Smooth muscle cell (in vitro differentiated cells): ENCODE measurements at regions not wholly inside any gene's neighbourhood (a gene's known extent, or its start where the extent isn't known, plus 50 kb on each side); places are given as distances from the start of the nearest gene placed in this dataset.

Experiments
- DNase-seq: peaks from one replicate; lab custom pipeline; 2025; ENCODE audit not compliant: unreplicated experiment; lab: John Stamatoyannopoulos, UW
- H2AFZ ChIP-seq: fragments of 200-600 bp; sonication (generic); 2 replicates; pipeline ENCODE4 v1.6.0; 2016; ENCODE audit warnings: antibody characterized with exemption, low read depth, mild to moderate bottlenecking
- H3F3A ChIP-seq: fragments of 200-600 bp; sonication (generic); 2 replicates; pipeline ENCODE4 v1.6.0; 2017; ENCODE audit warnings: antibody characterized with exemption, low read depth
- H3K27ac ChIP-seq: fragments of 200-600 bp; sonication (generic); 2 replicates; pipeline ENCODE4 v1.5.1; 2016; ENCODE audit warnings: low read depth, mild to moderate bottlenecking
- H3K27me3 ChIP-seq: fragments of 200-600 bp; sonication (generic); 2 replicates; pipeline ENCODE4 v1.6.1; 2016; ENCODE audit warnings: low read depth, mild to moderate bottlenecking
- H3K36me3 ChIP-seq: fragments of 200-600 bp; sonication (generic); 2 replicates; pipeline ENCODE4 v1.5.1; 2016; ENCODE audit warnings: low read depth
- H3K4me1 ChIP-seq: fragments of 200-600 bp; sonication (generic); 2 replicates; pipeline ENCODE4 v1.5.1; 2016; ENCODE audit warnings: low read depth
- H3K4me2 ChIP-seq: fragments of 200-600 bp; sonication (generic); 2 replicates; pipeline ENCODE4 v1.6.0; 2016; ENCODE audit warnings: mild to moderate bottlenecking
- H3K4me3 ChIP-seq: fragments of 200-600 bp; sonication (generic); 2 replicates; pipeline ENCODE4 v1.5.1; 2016; ENCODE audit warnings: mild to moderate bottlenecking
- H3K79me2 ChIP-seq: fragments of 200-600 bp; sonication (generic); 2 replicates; pipeline ENCODE4 v1.6.0; 2016; ENCODE audit warnings: low read depth, mild to moderate bottlenecking
- H3K9ac ChIP-seq: fragments of 200-600 bp; sonication (generic); 2 replicates; pipeline ENCODE4 v1.6.0; 2016; ENCODE audit warnings: low read depth
- H3K9me3 ChIP-seq: fragments of 200-600 bp; sonication (generic); replicated peaks from 2 replicates; pipeline ENCODE4 v1.5.1; 2016; ENCODE audit warnings: low read depth
- H4K20me1 ChIP-seq: fragments of 200-600 bp; sonication (generic); 2 replicates; pipeline ENCODE4 v1.6.0; 2016; ENCODE audit warnings: low read depth
- WGBS: methylation state at CpG from one replicate; pipeline ENCODE4 v1.1.7; 2016; ENCODE audit warnings: low lambda C conversion rate; 5-methylcytosine and 5-hydroxymethylcytosine counted together
- TF ChIP-seq, protein P1 (sequence below): fragments of 200-600 bp; sonication (generic); IDR thresholded peaks from 2 replicates; pipeline ENCODE4 v1.5.1; 2017; ENCODE audit warnings: borderline replicate concordance, mild to moderate bottlenecking, antibody characterized with exemption; ENCODE audit not compliant: insufficient read depth, poor library complexity, severe bottlenecking

DNA sequence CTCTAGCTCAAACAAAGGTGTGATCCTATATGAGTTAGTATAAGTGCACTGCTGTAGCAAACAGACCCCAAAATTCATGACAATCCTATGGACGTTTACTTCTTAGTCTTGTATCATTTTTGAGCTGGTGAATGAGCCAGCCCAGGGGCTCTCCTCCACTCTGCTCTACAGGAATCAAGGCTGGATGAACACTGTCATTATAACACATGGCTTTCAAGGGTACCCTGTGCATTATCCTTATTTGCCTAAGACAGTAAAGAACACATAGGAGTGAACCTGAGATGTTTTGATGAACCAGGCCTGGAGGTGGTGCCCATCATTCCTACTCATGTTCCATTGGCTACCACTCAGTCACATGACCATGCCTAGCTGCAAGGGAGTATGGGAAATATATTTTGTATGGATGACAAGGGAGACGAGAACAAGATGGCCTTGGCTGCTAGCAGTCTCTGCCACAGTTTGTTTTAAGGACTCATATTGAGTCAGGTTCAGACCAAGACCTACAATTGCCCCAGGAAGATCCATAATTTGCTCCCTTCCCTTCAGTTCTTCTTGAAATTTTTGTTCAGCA, 107.4 kb upstream of the HES1 start:
- Histone ChIP-seq H2AFZ (no peak overlapping the region), H3K27me3 (no peaks in the 10 kb centered on the region), H4K20me1 (no peaks in the 10 kb centered on the region), H3K79me2 (no peaks in the 10 kb centered on the region), H3F3A (no peaks in the 10 kb centered on the region), H3K27ac (no peak overlapping the region), H3K4me2 (no peak overlapping the region), H3K36me3 (no peaks in the 10 kb centered on the region), H3K4me3 (no peak overlapping the region), H3K9ac (no peak overlapping the region), H3K4me1 (peaks cover 23% of the 10 kb centered on the region), H3K9me3 (no peaks in the 10 kb centered on the region)
- no peak for DNase-seq
- TF ChIP-seq, protein P1, sequence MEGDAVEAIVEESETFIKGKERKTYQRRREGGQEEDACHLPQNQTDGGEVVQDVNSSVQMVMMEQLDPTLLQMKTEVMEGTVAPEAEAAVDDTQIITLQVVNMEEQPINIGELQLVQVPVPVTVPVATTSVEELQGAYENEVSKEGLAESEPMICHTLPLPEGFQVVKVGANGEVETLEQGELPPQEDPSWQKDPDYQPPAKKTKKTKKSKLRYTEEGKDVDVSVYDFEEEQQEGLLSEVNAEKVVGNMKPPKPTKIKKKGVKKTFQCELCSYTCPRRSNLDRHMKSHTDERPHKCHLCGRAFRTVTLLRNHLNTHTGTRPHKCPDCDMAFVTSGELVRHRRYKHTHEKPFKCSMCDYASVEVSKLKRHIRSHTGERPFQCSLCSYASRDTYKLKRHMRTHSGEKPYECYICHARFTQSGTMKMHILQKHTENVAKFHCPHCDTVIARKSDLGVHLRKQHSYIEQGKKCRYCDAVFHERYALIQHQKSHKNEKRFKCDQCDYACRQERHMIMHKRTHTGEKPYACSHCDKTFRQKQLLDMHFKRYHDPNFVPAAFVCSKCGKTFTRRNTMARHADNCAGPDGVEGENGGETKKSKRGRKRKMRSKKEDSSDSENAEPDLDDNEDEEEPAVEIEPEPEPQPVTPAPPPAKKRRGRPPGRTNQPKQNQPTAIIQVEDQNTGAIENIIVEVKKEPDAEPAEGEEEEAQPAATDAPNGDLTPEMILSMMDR, result no peak
- WGBS, result 96% methylated on average over 2 of the region's 2 CpGs

DNA sequence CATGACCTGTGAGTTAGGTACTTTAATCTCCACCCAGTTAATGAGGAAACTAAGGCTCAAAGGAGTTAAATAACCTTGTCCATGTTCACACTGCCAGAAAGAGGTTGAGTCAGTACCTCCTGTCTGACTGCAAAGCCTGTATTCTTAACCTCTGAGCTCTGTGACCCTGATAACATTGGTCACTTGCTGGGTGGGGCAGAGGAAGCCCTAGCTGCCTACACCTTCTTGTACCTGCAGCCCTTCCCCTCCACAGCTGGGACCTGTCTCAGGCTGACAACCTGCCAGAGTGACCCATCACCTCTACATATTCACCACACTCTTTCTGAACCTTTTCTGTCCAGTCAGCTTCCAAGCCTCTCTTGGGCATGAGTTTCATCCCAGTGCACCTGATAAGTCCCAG, 106.1 kb upstream of the HES1 start:
- no peaks in the 10 kb centered on the region for H3K9me3 ChIP-seq
- H3K4me1 ChIP-seq, result peaks cover 22% of the 10 kb centered on the region
- no peak overlapping the region for H3K4me2 ChIP-seq
- H3K4me3 ChIP-seq, result no peak overlapping the region
- H3K9ac ChIP-seq, result no peak overlapping the region
- H3K27me3 ChIP-seq, result no peaks in the 10 kb centered on the region
- no peak overlapping the region for H2AFZ ChIP-seq
- H3K36me3 ChIP-seq, result no peaks in the 10 kb centered on the region
- no peaks in the 10 kb centered on the region for H4K20me1 ChIP-seq
- H3K27ac ChIP-seq, result no peak overlapping the region
- no peak for DNase-seq
- no peaks in the 10 kb centered on the region for H3F3A ChIP-seq
- TF ChIP-seq, protein P1, result no peak
- H3K79me2 ChIP-seq, result no peaks in the 10 kb centered on the region

DNA sequence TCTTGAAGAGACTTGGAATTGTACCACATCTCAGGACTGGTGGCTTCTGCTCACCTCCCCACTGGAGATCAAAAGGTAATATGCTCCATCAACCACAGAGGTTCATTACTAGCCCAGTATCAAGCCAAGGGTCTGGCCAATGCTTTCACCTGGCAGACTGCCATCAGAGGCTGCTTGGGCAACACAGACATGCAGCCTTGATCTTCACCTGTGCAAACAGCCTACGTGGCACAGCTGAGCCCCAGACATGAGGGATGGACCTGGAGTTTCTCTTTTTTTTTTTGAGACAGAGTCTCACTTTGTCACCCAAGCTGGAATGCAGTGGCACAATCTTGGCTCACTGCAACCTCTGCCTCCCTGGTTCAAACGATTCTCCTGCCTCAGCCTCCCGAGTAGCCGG, 105.6 kb upstream of the HES1 start:
- H3K36me3 ChIP-seq, result no peaks in the 10 kb centered on the region
- H3K9ac ChIP-seq, result no peak overlapping the region
- no peak overlapping the region for H3K4me2 ChIP-seq
- H3K4me1 ChIP-seq, result peaks cover 22% of the 10 kb centered on the region
- H4K20me1 ChIP-seq, result no peaks in the 10 kb centered on the region
- DNase-seq, result no peak
- H3K27ac ChIP-seq, result no peak overlapping the region
- TF ChIP-seq, protein P1, result no peak
- 96% methylated on average over 4 of the region's 4 CpGs for WGBS
- no peak overlapping the region for H3K4me3 ChIP-seq
- no peaks in the 10 kb centered on the region for H3F3A ChIP-seq
- no peak overlapping the region for H2AFZ ChIP-seq
- no peaks in the 10 kb centered on the region for H3K27me3 ChIP-seq
- H3K79me2 ChIP-seq, result no peaks in the 10 kb centered on the region
- H3K9me3 ChIP-seq, result no peaks in the 10 kb centered on the region

DNA sequence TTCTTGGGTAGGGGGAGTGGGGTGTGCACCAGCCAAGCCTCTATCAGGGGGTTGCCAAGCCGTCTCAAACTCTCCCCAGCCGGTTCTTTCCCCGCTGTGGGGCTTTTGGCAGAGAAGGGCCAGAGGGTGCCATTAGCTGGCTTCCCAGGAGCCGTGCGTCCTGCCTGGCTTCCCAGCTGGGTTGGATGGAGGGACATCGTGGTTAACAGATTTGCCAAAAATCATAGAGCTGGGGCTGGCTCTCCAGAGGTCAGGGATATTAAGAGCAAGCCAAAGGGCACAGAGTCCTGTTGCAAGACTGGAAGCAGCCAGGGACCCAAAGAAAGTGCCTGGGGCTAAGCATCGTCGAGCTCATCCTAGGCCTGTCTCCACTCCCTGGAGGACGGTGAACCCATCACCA, 104.6 kb upstream of the HES1 start:
- Histone ChIP-seq H4K20me1 (no peaks in the 10 kb centered on the region), H3F3A (no peaks in the 10 kb centered on the region), H3K4me1 (peaks cover 22% of the 10 kb centered on the region), H3K27ac (no peak overlapping the region), H3K79me2 (no peaks in the 10 kb centered on the region), H2AFZ (no peak overlapping the region), H3K9ac (no peak overlapping the region), H3K4me3 (no peak overlapping the region), H3K27me3 (no peaks in the 10 kb centered on the region), H3K9me3 (no peaks in the 10 kb centered on the region), H3K36me3 (no peaks in the 10 kb centered on the region), H3K4me2 (no peak overlapping the region)
- DNase-seq, result no peak
- TF ChIP-seq, protein P1, result no peak
- 95% methylated on average over 9 of the region's 9 CpGs for WGBS
